Inflammatory macrophage treated with lipopolysaccharide for 4 hours (primary cell): ENCODE measurements at regions not wholly inside any gene's neighbourhood (a gene's known extent, or its start where the extent isn't known, plus 50 kb on each side); places are given as distances from the start of the nearest gene placed in this dataset.
A peak's percentile ranks its signal among the peaks of the same experiment; 100 is the strongest.

Experiments
- DNase-seq: peaks from one replicate; pipeline ENCODE4 v3.0.0-alpha.2; 2020

DNA sequence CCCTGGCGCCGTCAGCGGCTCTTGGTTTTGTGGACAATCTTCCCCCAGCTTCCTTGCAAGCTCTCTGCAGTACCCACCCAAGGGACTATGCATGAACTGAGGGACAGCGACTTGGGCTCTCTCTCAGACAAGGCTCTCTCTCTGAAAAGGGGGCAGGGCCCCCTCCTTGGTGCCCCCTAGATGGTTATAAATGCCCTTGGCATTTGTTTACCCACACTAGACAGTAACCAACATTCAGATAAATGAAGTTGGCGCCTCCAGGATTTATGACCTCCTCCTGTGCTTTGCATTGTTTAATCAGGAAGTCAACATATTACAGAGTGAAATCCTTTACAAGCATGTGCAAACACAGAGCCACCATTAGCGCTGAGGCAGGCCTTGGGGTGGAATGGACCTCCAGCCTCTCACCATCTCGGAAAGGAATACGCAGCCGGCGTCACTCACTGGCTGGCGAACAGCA, 547.4 kb upstream of the ID2 start:
- no peak for DNase-seq

DNA sequence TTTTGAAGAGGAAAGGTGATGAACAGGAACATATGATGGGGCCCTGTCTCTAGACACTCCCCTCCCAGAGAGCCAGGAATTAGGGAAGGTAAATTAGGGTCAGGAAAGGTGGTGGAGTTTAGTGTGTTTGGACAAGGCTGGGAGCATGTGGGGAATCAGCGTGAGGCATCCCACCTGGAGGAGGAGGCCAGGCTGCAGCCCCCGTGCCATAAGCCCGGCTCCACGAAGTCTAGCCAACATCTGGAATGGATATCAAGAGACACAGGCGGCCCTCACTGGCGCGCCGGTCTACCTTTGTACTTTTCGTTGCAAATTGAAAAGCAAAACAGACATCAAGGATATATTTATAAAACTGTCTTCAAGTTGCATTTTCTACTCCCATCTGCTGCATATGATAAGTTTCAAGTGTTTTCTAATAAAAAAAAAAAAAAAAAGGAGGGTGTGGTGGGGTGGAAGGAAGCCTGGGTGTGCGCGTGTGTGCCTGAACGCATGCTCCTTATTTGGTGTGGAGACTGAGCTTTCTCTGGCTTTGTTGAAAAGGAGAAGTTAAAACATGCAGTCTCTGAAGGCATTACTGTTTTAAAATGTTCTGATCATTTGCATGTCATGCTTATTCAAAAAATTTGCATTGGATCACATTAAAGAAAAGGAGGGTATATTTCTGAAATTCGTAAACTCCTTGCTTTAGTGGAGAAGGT, 546.7 kb upstream of the ID2 start:
- peak; percentile 53 for DNase-seq

DNA sequence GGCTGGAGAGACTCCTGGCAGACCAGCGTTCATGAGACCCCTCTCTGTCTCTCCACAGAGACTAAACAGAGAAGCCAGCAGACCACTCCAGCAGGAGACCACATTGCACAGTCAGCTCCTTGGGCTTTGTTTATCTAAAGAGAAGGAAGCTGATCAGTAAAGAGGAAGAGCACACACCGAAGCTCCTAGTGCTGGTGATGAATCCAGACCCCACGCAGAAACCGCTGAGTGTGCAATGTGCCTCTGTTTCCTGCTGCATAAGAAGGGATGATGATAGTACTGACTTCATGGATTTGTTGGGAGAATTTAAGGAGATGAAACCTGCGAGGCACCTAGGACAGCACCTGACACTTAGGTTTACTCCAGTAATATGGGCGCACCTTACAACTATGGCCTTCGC, 544.1 kb upstream of the ID2 start:
- DNase-seq, result peak; percentile 32

DNA sequence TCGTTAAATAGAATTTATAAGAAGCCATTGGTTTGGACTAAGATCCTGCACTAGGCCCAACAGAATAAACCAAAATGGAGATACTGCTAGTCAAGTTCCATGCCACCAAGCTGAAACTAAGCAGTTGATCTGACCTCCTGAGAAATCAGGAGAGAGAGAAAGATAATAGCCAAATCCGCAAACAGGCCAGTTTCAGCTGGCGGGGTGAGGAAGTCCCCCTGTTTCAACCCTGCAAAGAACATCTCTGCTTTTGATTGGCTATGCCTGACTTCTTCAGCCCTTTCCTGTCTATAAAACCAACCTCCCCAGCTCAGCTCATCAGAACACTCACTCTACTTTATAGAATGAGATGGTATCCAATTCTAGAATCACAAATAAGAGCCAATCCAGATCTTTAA, 543.3 kb upstream of the ID2 start:
- no peak for DNase-seq

DNA sequence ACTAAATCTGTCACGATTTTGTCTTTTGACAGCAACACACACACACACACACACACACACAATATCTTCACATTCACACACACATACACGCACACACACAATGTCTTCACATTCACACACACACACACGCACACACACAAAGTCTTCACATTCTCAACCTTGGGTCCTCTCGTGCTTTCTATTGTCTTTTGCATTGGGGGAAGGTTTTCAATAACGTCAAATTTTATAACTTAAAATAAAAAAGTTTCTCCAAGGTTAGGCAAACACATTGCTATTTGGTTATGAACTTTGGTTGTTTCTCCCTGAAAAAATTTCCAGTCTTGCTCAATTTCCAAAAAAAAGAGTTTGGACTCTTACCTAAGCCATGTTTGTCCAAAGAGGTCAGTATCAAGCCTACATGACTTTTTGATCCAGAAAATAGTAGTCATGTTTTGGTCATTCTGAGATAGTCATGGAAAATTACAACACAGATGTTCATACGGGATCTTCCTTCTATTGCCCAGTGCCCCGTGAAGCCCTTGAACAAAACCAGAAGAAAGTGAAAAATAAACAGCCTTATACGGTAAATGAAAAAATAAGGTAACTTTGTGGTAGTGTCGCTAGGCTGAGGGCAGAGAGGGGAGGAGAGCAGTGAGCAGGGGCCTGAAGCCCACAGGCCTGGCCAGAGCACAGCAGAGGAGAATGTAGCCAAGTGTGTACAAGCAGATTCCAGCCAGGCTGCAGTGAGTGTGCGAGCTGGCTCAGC, 542.8 kb upstream of the ID2 start:
- peak; percentile 90 for DNase-seq

DNA sequence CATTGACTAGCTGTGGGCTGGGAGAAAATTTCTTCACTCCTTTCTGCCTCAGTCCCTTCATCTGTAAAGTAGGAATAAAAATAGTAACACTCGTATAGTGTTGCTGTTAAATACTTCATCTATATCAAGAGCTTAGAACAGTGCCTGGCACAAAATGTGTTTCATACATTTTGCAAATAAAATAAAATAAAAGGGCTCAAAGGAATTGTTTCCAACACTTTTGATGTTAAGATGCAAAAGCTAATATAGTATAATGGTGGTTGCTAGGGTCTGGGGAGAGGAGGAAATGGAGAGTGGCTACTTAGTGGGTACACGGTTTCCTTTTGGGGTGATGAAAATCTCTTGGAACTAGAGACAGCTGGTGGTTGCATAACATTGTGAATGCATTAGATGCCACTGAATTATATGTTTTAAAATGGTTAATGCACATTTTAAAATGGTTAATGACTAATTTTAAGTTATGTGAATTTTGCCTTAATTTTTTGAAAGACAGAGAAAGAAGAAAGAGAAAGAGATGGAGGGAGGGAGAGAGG, 542.1 kb upstream of the ID2 start:
- DNase-seq, result no peak

DNA sequence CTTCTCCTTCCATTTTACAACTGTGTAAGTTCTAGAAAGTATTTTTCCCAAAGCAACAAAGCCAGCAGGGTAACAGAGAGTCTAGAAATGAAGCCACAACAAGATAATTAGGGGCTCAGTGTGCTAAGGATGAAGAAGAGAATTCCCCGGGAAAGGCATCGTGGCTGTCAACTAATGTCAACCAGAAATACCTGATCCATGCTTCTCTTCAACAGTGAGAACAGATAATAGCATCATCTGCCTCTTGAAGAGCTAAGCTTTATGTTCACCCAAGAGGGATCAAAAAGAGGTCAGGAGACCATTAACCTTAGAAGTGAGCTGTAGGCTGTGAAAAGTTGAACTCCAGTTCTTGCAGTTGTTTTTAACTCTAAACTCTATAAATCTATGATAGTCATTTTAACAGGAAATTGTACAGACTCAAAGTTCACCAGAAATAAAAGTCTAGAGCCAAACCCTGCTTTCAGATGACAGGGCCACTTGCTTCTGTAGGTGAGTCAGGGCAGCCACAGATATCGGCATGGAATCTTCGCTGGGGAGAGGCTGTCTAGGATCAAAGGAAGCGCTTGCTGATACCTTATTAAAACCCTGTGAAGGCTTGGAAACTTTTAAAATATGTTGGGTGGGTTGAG, 540.7 kb upstream of the ID2 start:
- DNase-seq, result no peak

DNA sequence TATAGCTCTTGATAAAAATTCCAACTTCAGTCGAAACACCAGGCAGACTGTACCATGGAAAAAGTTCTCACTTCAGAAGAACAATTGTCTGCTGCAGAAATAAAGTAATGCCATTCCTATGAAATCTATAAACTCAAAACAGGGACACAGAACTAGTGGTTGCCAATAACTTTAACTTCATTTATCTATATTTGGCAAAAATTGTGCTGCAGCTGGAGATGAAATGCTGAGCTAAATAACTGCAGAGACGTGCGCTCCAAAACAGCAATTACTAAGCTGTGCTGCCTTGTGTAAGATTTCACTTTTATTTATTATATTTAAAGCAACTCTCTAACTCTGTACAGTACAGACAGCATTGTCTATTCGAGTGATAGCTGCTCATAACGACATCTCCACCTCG, 540.1 kb upstream of the ID2 start:
- no peak for DNase-seq

DNA sequence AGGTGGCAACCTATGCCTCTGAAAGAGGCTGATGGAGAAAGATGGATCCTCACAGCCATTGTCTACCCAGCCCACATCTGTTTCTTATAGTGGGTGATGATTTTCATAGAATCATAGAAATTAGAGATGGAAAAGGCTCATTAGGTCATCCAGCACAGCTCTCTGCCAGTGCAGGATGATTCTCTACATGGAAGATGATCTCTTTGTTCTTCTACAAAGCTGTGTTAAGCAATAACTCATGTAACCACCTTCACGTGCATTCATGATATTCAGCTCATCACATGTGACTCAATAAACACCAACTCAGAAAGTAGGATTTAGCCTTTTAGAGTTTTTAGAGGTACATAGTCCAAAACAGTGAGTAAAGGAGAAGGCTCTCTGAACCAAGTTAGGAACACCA, 539.4 kb upstream of the ID2 start:
- no peak for DNase-seq

DNA sequence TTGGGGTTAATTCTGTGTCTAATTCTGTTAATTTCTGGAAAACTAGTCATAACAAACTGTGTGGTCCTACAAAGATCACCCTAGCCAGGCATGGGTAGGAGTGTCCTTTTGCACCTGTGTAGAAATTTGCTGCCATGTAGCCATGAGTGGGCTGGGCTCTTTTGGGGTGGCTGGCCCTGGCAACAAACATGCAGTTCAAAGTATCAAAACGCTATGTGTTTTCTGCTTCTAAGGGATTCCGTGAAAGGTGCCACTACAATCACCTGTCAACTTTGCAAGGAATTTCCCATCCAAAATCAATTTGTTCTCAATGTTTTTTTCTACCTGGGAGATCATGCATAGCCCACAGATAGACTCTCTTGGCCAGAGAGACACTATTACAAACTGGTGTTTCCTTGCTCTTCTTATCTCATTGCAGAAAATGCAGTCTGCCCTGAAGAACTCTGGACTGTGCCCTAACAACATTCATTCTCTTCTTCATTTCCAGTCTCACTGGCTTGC, 537.7 kb upstream of the ID2 start:
- no peak for DNase-seq

DNA sequence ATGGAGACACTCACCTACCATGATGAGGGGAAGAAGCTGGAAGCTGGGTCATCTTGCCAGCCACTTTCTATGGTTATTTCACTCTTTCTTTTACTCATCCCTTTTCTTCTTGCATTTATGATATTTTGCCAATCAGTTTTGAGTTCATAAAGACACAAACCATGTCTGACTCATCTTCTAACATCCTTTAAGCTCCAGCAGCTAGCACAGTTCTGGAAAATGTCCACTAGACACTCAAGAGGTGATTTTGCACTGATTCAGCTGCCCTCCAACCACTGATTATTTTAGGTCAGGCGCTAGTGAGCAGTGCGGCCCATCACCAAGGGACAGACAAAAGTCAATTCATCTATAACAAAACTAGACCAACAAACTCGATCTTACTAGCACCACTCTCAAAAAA, 537.1 kb upstream of the ID2 start:
- no peak for DNase-seq

DNA sequence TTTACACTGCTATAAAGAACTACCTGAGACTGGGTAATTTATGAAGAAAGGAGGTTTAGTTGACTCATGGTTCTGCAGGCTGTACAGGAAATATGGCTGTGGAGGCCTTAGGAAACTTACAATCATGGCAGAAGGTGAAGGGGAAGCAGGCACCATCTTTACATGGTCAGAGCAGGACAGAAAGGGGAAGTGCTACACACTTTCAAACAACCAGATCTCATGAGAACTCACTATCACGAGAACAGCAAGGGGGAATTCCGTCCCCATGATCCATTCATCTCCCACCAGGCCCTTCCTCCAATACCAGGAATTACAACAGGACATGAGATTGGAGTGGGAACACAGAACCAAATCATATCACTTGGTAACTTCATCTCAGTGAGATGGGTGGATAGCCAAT, 536.5 kb upstream of the ID2 start:
- DNase-seq, result peak; percentile 78

DNA sequence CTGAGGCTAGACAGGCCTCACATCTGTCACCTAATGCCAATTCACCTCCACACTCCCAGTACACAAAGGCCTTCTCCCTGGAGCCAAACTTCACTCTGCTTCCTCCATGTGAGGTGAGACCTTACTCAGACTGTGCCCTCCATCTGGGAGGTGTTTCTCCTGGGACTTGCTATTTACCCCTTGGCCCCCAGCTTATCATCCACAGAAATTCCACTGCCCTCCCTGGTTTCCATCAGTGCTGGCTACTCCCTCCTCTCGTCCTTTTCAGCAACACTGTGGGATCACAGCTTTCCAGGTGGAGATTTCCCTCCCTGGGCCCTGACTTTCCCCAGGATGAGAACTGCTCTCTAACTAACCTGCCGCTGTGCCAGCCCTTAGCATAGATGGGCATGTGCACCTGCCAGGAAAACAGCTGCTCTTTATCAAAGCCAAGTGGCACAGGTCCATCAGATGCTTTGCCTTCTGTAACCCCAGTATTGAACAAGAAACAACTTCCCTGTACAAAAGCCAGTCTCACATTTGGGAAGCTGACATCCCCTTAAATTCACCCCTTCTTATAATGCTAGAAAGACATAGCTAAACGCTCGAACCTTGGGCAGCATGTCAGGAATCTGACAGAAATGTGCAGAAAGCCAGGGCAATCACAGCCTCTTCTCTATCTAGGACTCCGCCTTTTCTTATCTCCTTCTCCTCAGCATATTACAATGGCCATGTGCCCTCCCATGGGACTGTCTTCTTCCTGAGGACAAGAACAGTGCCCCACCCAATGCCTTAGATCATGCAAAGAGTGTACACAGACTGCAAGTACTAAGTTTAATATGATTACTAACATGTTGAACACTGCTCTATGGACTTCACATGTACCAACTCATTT, 535.5 kb upstream of the ID2 start:
- DNase-seq, result no peak

DNA sequence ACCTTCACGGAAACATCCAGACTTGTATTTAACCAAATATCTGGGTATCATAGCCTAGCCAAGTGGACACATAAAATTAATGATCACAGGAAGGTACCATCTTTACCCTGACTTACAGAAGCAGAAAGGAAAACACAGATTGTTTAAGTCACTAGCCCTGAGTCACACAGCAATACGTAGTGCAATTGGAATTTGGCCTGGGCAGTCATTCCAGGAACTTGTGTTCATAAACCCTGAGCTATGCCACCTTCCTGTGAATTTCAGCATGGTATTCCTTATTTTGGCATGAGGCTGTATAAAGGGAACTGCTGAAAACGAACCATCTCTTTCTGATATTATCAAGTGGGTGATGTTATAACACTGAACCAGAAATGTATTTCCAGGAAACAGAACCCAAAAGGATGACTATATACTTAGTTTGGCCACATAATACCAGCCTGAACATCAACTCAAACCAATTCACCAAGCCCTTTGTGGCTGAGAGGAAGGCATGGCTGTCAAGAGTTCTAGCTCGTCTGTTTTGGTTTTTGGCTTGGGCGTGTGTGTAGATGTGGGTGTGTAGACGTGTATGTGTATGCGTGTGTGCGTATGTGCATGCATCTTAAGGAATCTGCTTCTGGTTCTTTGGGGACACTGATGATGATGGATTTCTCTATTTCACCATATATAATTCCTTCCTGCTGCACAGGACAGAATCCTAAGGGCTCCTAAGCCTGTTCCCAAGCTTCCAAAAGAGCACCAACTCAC, 533.4 kb upstream of the ID2 start:
- no peak for DNase-seq

DNA sequence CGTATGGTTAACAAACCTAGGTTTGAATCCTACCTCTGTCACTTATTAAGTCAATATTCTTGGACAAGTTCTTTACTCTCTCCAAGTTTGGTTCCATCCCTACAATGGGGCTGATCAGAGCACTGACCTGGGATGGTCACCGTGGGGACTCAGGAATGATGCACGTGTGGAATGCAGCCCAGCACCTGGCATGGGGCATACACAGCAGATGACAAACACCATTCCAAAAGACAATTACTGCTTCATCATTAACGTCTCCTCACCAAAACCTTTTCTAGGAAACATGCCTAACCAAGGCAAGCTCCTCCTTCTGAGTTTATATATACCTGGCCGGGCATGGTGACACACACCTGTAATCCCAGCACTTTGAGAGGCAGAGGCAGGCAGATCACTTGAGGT, 532.9 kb upstream of the ID2 start:
- DNase-seq, result no peak

DNA sequence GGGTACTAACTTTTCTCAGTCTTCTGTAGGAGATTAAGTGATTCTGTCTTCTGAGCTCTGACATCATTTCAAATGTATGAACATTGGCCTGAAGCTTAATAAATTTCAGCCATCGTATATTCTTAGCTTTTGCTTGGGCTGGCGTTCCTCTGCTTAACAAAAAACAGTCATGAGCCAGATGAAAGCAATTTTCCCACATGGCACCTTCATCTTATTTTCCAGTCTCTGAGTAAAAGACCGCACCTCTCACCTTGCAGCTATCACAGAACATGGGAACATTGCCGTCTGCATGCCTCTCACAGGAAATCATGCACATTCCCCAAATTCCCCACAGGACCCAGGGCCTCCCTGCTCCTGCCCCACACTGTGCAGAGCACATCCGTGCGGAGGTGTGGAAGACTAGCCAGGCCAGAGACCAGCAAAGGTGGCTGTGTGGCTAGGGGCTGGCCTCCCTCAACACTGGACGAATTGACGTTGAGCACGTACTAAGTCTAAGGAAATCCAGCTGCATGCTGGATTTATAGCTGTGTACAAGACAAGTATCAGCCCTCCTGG, 531.8 kb upstream of the ID2 start:
- no peak for DNase-seq

DNA sequence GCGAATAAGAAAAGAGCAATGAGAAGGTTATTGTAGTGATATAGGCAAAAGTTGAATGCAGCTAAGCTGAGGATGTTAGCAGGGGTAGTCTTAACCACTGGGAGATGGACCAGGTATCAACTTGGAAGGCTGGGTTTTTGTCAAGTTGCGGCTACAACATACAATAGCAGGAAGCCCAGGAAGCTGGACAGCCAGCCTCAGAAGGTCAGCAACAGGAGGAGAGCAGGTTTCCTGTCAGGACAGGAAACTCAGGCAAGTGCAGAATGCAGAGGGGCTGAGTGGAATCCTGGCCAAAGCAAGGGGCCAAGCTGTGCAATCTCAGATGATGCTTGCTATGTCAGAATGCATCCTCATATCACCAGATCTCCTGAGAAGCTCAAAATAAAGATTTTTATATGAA, 530.0 kb upstream of the ID2 start:
- no peak for DNase-seq

DNA sequence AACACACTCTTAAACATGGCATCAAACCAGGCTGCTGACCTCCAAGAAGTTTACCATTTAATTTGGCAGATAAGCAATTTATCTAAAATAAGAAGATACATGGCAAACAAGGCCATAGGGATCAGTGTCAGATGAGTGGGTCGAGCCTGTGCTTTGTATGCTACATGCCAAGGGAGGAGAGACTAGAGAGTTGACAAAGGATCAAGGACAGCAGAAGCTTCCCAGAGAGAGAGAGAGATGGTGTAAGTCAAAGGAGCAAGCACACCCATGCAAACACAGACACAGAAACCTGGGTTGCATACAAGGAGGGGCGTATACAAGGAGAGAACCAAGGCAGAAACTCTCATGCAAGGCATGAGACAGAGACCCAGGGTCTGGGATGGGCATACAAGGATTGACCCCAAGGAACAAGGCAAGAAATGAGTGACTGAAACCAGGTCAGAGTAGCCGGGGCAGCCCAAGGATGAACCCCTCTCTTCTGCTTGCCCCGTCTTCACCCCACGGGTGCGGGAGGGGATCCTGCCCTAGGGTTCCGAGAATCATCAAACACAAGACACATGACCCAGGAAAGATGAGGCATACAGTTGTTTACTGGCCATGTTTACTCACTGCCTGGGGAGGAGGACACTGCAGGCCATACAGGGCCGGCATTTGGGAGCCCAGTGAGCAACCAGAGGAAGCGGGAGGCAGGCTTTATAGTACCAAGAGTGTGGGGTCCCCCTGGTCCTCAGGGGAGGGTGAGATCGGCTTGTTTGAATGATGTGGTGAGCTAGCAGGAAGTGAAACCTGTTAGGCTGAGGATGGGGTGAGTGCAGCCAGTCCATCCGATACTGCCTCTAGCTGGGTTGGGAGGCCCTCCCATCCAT, 529.2 kb upstream of the ID2 start:
- DNase-seq, result no peak

DNA sequence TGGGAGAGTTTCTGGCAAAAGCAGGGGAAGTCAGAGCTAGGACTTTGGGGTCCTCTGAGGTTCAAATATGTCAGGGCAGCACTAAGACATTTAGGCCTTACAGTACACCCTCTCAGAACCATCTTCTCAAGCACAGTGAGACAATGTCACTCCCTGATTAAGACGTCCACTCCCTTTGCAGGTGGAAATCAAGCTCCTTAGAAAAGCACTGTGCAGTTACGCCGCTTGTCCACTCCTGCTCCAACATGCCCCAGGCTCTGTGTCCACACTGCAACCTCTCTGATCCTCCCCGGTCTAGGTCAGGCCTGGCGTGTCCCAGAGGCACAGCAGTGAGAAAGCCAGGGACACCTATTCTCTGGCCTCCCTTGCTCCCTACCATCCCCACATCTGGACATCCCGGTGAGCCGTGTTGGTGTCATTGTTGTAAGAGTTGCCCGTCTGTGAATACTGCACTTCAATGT, 528.6 kb upstream of the ID2 start:
- no peak for DNase-seq

DNA sequence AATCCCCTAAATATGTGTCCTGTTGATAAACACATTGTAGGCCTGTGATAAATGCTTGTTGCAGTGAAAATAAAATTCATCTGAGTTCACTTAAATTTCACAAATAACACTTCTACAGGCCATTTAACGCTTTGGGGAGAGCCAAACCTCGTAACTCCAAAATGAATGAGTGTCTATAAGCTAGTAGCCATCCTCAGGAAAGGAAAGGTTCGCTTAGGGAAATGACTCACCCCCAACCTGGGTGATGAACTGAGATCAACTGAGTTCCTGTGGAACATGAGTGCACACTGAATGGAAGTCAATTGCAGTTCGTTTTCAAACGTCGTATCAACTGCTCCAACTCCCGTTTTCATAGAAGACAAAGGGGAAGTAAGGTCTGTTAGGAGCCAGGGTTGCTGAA, 527.6 kb upstream of the ID2 start:
- no peak for DNase-seq

DNA sequence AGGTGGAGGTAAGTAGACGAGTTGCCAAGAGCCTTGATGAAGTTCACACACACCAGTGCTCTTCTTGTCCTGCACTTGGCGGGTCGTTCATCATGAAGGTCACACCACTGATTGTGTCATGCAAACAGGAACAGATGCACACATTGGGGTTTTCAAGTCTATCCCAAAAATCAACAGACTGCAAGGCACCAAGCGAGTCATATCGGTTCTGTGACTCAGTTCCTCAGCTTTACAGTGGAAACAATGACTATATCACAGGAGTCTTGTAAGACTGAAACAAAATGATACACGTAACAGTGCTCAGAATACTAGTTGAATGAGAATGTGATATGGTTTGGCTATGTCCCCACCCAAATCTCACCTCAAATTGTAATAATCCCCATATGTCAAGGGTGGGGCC, 526.9 kb upstream of the ID2 start:
- DNase-seq, result peak; percentile 59
